ENCODE measurements at regions not wholly inside any gene's neighbourhood (a gene's known extent, or its start where the extent isn't known, plus 50 kb on each side); places are given as distances from the start of the nearest gene placed in this dataset.
A peak's percentile ranks its signal among the peaks of the same experiment; 100 is the strongest.
"Not testable (repeated sequence)": the region's sequence is repeated elsewhere in the genome, so short reads cannot be mapped to it uniquely, and the experiment has no call there.

DNA sequence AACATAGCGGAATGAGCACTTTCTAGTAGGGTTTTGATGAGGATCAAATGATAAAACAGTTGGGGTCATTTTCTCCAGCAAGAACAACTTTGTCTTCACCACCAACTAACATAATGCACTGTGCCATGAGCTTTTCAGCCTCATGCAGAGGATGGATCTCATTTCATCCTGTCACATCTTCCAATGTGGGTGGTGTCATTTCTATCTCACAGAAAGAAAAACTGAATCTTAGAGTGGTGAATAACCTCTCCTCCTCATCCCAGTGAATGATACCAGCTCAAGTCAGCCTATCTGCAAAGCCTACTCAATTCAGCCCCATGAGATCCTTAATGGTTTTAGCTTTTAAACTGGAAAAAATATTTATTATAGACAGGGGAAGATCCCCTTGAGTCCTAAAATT lies 1147.2 kb downstream of the VRK1 start:
- DNase-seq (ENCODE audit: low spot score): no peak

DNA sequence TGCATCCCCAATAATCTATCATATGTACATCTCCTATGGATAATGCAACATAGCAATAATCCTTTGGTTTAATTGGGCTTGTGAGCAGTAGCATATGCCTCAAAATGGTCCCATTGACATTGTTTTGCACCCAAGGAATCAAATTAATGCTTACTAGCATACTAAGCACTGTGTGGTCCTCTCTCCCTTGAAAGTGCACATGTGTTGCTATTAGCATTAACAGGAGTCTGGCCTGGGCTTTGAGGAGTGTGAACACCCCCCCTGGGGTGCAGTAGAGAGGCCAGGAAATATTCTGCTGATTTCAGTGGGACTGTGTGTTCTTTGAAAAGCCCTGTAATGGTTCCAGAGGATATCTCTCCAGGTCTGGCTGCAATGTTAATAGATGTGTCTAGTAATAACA lies 1148.4 kb downstream of the VRK1 start:
- no peak for DNase-seq (ENCODE audit: low spot score)

DNA sequence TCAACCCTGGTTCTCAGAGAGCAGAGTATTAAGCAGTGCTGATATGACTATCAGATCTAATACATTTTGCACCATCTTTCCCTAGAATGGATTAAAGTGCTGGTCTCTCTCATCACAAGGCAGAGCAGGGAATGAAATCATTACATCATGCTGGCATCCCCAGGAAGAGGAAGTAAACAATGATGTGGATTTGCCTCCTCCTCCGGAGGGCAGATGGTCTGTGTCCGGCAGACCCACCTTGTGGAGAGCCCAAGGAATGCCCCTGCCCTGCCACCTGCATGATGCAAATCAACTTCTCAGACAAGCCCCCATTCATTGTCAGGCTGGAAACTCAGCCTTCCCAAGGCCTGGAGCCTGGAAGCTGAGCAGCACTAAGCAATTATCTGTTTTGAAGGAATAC lies 1149.1 kb downstream of the VRK1 start:
- no peak for DNase-seq (ENCODE audit: low spot score)

DNA sequence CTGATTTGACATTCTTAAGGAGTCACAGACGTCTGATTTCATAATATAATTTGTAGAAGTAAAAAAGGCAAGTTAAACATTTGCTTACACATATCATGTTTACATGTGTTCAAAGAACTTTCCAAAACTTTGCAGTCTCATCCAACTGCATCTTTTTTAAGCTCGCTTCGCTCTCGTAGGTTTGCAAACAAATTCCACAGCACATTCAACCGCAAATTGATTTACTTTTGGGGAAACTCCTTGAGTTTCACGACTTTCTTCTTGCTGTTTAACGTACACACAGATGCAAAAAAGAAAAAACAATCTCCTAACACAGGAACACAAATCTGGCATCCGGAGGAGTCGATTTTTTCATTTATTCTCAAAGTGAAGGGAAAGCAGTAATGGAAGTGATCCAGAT lies 1149.5 kb downstream of the VRK1 start:
- DNase-seq (ENCODE audit: low spot score): no peak

DNA sequence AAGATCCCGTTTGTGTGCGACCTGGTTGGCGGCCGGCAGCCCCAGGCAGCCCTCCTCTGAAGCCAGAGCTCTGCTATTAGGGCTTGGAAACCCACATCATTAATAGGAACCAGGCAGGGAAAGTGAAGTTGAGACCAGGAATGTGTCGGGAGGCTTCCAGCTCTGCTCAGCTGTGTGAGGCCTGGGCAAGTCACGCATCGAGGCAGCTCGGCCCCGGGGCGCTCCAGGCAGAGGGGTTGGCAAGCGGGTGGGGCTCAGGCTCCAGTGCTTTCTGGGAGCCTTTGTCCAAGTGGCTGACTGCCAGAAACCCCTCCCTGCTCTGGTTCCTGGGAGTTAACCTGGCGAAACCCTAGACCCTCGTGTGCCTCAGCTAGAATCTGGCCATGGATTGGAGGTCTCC lies 1151.7 kb downstream of the VRK1 start:
- DNase-seq (ENCODE audit: low spot score): no peak

DNA sequence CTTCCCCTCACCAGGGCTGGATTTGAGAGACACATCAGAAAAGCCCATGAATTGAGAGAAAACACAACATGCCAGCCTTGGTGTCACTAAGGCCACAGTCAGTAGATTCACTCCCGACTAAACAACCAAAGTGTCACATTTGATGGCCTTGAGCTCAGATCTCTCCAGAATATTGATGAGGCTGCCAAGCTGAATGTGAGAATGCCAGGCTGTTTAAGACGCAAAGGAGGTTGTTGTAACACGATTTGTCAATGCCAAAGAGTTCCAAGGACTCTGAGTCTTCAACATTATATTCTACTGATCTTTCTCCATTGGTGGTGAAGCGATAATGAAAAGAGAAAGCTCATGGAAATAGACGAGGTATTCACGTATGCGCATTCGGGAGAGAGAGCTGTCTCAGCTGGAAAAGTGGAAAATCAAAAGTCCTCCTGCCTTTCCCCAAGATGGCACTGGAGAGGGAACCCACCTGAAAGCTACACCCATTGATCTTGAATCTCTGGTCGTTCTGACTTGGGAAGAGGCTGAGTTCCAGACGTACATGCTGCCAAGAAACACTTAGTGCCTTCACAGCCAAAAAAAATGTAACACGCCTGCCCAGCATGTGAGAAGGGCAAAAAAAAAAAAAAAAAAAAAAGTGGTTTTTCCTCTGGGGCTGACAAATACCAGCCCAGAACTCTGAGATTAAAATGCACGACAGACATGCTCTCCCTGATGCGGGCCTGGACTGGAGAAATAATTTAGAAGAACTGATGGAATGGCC lies 1159.6 kb downstream of the VRK1 start:
- no peak for DNase-seq (ENCODE audit: low spot score)

DNA sequence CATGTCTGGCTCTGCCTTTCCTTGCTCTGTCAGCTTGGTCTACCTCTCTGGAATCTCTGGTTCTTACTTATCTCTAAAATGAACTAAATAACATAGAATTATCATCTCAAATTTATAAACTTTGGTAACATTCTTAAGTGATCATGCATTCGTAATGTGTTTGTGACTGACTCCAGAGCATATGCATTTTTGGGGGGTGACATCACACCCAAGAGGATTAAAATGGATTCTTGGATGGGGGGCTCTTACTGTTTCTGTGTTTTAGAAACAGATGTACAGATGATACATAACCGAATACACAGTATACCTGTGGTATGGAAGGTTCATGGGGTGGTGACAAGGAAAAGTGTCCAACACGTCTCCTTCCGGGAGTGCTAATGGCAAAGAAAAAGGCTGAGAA lies 1162.1 kb downstream of the VRK1 start:
- no peak for DNase-seq (ENCODE audit: low spot score)

DNA sequence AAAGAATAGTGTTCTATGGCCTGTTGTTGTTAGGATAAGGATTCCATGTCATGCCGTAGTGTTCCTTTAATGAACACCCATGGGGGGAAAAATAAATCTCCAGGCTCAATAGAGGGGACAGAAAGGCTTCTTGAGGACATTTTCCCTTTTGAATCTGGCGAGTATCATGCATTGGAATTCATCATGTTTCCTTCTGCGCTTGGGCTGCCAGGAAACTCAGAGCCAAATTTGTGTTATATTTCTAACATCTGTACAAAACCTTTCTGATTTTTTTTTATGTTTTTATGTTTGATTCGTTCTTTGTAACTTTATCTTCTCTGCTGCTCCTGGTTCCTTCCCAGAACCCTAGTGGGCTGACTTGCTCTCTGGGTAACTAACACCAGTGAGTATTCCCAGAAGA lies 1163.3 kb downstream of the VRK1 start:
- DNase-seq (ENCODE audit: low spot score): no peak

DNA sequence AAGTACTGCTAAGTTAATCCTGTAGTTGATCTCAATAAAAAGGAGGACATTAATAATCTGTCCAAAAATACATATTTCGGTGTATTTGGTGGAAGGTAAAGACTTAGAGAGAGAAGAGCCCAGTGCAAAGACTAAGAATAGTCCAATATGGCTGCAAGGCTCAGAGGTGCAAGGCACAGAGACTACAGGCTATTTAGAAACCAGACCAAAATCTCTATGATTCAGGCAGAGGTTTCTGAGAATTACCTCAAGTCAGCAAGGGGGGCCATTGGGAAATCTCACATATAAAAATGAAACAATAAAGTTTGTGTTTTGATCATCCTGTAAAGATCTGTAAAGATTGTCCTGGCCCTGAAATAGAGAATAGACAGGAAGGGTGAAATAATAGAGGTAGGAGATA lies 1173.0 kb downstream of the VRK1 start:
- DNase-seq (ENCODE audit: low spot score): no peak

DNA sequence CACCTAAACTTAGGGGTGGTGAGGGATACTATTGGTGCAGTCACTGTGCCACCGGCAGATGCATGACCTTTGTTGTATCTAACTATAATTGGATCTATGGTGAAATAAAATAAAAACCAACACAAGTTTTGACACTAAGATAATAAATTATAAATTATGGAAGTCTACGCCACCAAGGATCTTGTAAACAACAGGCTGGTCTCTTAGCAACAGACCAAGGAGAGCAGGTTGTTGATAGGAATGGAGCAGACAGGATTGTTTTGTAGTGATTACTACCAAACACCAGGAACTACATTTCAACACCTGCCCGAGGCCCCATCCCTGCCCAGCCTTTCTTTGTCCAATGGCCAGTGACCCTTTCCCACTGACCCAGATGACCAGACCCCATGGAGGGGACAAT lies 1178.0 kb downstream of the VRK1 start:
- DNase-seq (ENCODE audit: low spot score): no peak

DNA sequence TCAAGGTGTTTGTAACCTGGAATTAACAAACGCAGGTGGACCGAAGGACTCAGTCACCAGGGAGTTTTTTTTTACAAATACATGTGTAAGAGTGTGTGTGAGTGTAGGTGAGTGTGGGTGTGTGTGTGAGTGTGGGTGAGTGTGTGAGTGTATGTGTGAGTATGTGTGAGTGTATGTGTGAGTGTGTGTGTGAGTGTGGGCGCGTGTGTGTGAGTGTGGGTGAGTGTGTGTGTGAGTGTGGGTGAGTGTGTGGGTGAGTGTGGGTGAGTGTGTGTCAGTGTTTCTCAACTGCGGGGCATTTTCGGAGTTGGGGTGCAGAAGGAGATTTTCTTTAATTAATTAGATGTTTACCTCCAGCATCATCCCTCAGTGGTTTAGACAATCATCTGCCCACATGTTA lies 1178.8 kb downstream of the VRK1 start:
- DNase-seq (ENCODE audit: low spot score): no peak

DNA sequence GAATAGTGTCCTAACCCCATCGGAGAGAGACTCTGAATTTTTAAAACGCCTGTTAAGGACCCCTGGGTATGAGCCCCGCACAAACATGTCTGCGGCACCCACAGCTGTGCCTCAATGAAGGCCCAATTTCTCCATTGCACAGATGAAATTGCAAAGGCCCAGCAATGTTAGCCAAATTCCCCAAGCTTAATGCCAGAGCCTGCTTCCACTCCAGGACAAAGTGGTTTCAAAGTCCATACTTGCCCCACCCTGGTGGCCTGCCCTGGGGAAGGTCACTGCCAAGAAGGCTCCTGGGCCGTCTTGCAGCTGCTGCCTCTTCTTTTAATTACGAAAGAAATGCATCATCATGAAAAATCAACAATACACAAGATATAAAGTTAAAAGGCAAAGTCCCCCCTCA lies 1179.7 kb downstream of the VRK1 start:
- no peak for DNase-seq (ENCODE audit: low spot score)

DNA sequence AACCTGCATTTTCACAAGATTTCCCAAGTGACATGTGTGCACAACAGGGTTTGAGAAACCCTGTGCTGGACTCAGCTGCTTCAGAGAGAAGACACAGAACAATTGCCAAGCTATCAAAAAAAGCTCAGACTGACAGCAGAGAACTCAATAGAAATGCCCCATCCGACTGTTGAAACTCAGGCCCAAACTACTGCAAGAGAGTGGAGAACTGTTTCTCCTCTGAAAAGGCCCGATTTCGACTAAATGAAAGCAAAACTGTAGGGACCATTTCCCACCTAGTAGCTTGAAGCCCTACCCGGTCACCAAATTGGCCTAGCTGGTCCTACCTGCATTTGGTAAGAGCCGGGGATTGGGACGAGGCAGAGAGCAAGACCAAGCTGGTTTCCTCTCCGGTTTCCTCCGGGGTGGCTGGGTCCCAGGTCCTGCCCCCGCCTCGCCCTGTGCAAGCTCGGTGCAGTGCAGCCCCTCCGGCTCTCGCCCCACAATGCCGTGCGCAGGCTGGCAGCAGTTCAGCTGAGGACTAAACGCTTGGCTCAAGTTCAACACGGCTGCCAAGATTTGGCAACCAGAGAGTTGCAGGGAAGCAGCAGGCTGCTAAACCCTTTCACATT lies 1180.6 kb downstream of the VRK1 start:
- DNase-seq (ENCODE audit: low spot score): peak; percentile 89

DNA sequence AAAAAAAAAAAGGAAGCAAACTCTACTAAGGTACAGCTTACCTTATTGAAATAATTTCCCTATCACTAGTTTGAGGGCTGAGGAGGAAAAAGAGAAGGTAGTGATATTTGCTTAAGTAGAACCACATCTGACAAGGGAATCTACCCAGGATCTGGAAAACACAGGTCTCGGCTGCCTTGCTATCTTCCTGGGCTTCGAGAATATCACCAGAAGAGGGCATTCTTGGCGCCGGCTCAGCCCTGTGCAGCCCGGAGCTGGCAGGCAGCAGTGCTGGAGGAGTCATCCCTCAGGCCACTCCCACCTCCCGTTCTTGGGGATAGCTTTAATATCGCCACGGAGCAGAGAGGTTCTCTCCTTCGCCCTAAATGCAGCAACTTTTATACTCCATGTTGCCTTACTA lies 1181.2 kb downstream of the VRK1 start:
- peak; percentile 90 for DNase-seq (ENCODE audit: low spot score)

DNA sequence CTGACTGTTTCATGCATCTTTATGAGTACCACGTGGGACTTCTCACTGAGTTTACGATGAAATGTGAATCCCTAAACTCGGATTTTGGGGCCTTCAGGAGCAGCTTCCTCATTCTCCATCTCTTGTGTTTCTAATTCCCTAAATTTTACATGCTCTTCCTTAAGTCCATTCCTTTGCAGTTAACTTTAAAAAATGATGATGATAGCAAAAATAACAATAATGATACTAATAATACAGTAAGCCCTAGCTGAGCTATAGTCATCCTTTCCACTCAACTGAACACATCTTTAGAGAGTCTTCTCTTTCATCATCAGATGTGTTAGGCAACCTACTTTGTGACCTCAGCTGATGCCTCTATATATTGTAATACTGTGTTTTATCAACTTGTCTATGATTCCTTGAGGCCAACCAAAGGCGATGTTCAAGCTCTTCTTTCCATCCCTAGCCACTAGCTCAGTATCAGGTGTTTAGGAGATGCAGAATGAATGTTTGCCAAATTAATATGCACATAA lies 1196.4 kb downstream of the VRK1 start:
- DNase-seq (ENCODE audit: low spot score): no peak

DNA sequence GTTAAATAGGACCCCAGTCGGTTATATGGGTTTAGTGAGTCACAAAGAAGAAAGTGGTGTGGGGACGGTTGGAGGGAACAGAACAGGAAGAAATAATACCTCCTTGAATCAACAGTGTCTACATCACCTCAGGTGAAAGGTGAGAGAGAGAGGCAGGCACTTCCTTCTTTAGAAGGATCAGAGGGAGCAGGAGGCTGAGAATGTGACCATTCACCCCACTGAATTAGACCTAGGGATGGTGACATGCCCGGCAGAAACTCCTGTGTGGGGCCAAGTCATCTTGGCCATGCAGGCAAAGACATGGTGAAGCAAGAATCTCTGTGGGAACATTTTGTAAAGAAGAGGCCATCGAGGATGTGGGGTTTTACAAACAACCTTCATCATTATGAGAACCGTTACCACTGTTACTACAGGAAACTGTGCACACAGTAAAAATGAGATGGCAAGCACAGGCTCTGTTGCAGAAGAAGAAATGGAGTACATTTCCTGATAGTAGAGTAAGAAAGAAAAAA lies 1196.9 kb downstream of the VRK1 start:
- DNase-seq (ENCODE audit: low spot score): no peak

DNA sequence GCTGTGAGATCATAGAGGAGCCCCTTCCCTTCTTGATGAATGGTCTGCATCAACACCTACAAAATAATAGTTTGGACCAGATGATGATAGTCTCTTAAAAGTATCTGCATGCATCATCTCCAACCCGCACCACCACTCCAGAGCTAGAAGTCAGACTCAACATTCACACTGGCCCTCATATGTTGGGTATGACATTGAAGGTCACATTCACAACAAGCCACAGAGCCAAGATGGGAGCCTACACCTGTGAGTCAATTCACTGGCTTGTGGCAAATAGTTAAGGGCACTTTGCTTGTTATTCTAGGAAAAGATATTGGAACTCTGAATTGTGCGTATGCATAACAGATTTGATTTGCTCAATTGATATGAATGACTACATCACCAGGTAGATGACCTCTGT lies 1197.9 kb downstream of the VRK1 start:
- DNase-seq (ENCODE audit: low spot score): no peak

DNA sequence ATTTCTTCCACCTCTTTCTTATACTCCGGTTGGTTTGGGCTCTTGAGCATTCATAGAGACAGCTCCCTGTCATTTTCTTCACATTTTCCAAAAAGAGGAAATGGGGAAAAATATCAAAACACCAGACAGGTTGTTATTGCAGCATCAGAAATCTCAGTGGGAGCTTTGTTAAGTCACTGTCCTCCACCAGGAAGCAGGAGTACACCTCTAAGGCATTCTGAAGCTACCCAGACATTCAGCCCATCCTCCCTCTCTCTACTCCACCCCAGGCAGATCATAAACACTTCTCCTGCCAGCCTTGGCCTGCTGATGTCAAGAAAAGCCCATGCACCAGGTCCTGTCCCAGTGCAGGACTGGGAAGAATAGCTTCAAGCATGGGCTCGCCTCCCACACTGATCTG lies 1198.3 kb downstream of the VRK1 start:
- no peak for DNase-seq (ENCODE audit: low spot score)

DNA sequence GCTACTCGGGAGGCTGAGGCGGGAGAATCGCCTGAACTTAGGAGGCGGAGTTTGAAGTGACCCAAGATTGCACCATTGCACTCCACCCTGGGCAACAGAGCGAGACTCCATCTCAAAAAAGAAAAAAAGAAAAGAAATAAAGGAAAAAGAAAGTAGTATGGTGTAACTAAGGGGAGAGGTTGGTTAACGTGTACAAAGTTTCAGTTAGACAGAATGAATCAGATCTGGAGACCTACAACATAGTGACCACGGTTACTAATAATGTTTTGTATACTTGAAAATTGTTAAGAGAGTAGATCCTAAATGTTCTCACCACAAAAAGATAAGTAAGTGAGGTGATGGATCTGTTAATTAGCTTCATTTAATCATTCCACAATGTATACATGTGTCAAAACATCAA lies 1208.8 kb downstream of the VRK1 start:
- no peak for DNase-seq (ENCODE audit: low spot score)

DNA sequence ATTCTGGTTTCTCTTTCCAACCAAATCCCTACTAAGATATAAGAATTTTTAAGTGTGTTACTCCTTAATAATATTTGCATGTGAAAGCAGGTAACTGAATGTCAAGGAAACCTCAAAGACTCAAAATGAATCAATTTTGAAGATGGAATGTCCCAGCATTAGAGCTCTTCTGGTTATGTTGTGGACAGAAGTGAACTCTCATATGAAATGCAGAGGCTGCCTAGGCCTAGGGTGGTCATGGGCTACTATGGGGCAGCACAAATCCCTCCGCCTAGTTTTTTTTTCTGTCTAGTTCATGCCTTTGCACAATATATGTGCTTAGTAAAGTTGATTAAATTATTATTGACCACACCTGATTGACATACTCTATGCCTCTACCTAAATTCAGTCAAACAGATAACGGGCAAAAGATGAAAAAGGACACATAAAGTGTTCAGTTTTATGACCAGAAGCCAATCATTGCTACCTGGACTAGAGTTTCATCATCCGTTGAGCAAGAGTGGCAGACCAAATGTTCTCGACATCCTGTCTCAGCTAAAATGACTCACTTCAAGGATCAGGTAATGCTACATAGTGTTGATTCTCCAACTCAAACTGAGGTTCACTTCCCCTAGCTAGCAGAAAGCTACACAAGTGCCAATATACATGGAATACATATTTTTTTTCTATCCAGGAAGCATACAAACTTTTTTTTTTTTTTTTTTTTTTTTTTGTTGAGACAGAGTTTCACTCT lies 1211.4 kb downstream of the VRK1 start:
- no peak for DNase-seq (ENCODE audit: low spot score)

DNA sequence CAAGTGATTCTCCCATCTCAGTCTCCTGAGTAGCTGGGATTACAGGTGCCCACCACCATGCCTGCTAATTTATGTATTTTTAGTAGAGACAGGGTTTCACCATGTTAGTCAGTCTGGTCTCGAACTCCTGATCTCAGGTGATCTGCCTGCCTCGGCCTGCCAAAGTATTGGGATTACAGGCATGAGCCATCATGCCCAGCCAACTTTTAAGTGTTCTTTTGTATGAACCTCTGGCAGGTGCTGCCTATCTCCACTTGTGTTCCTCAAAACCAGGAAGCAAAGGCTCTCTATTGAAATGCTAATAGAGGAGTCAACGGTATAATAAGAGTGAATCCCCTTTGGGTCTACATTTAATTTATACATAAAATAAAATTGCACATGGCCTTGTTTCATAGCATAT lies 1212.0 kb downstream of the VRK1 start:
- not testable (repeated sequence) for DNase-seq (ENCODE audit: low spot score)

DNA sequence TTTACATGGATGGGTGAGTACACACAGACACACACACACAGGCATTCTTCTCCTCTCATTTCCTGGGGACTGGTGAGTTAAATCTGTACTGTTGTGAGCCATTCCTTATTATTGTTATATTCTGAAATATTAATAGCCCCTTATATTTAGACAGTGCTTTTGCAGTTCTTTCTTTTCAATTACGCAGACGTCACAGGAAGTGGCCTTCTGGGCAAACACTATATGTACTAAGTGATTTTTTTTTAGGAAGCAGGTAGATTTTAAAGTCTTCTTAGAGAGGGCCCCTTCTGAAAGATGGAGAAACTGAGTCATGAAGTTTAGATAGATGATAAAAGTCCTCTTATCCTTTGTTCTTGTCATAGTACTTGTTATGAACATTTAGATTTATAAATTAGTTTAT lies 1213.6 kb downstream of the VRK1 start:
- DNase-seq (ENCODE audit: low spot score): no peak

Data from ureter (tissue), 1 donor.